HEK293T (cell line): ENCODE measurements at regions not wholly inside any gene's neighbourhood (a gene's known extent, or its start where the extent isn't known, plus 50 kb on each side); places are given as distances from the start of the nearest gene placed in this dataset.
A peak's percentile ranks its signal among the peaks of the same experiment; 100 is the strongest.

Experiments
- CTCF ChIA-PET: fragments of 350-600 bp; formaldehyde crosslinking; extraction: SDS; loops from one replicate; lab custom pipeline; 2021; ENCODE audit warnings: antibody characterized with exemption, inconsistent platforms; lab: Yijun Ruan, JAX
- POLR2A ChIA-PET: fragments of 350-600 bp; formaldehyde crosslinking; extraction: SDS; loops from one replicate; lab custom pipeline; 2020; ENCODE audit warnings: antibody characterized with exemption, inconsistent platforms; lab: Yijun Ruan, JAX
- DNase-seq: peaks from one replicate; pipeline ENCODE4 v3.0.0; 2012; ENCODE audit warnings: mixed read lengths; ENCODE audit errors: extremely low spot score
- ARNT ChIP-seq: fragments of 450-650 bp; IDR thresholded peaks from 2 replicates; pipeline ENCODE4 v1.6.1; 2017; ENCODE audit warnings: mild to moderate bottlenecking
- BHLHE40 ChIP-seq: fragments of 450-650 bp; IDR thresholded peaks from 2 replicates; pipeline ENCODE4 v1.6.1; 2016; ENCODE audit warnings: mild to moderate bottlenecking, moderate library complexity, borderline replicate concordance
- CTBP1 ChIP-seq: fragments of 450-650 bp; IDR thresholded peaks from 2 replicates; pipeline ENCODE4 v1.6.1; 2016; ENCODE audit warnings: borderline replicate concordance
- ELF4 ChIP-seq: fragments of 450-650 bp; IDR thresholded peaks from 2 replicates; pipeline ENCODE4 v1.6.1; 2017; ENCODE audit warnings: antibody characterized with exemption
- FOXA1 ChIP-seq: fragments of 450-650 bp; IDR thresholded peaks from 2 replicates; pipeline ENCODE4 v1.6.1; 2016; ENCODE audit warnings: mild to moderate bottlenecking
- FOXK2 ChIP-seq: fragments of 450-650 bp; IDR thresholded peaks from 2 replicates; pipeline ENCODE4 v1.6.1; 2016; ENCODE audit warnings: mild to moderate bottlenecking
- FOXM1 ChIP-seq: fragments of 450-650 bp; IDR thresholded peaks from 2 replicates; pipeline ENCODE4 v1.6.1; 2017; ENCODE audit warnings: mild to moderate bottlenecking, borderline replicate concordance
- HDGF ChIP-seq: fragments of 450-650 bp; IDR thresholded peaks from 2 replicates; pipeline ENCODE4 v1.6.1; 2017; ENCODE audit warnings: antibody characterized with exemption, borderline replicate concordance
- L3MBTL2 ChIP-seq: fragments of 450-650 bp; conservative IDR thresholded peaks from 2 replicates; pipeline ENCODE4 v1.6.1; 2016; ENCODE audit warnings: mild to moderate bottlenecking
- LEF1 ChIP-seq: fragments of 450-650 bp; IDR thresholded peaks from 2 replicates; pipeline ENCODE4 v1.6.1; 2017; ENCODE audit warnings: mild to moderate bottlenecking, borderline replicate concordance
- NFRKB ChIP-seq: fragments of 450-650 bp; IDR thresholded peaks from 2 replicates; pipeline ENCODE4 v1.6.1; 2016; ENCODE audit warnings: mild to moderate bottlenecking, moderate library complexity
- PKNOX1 ChIP-seq: fragments of 450-650 bp; IDR thresholded peaks from 2 replicates; pipeline ENCODE4 v1.6.1; 2016
- SP1 ChIP-seq: fragments of 450-650 bp; IDR thresholded peaks from 2 replicates; pipeline ENCODE4 v1.6.1; 2017
- SUZ12 ChIP-seq: fragments of 450-650 bp; IDR thresholded peaks from 2 replicates; pipeline ENCODE4 v1.6.1; 2016; ENCODE audit warnings: mild to moderate bottlenecking
- TARDBP ChIP-seq: fragments of 450-650 bp; IDR thresholded peaks from 2 replicates; pipeline ENCODE4 v1.6.1; 2016
- ZNF384 ChIP-seq: fragments of 450-650 bp; IDR thresholded peaks from 2 replicates; pipeline ENCODE4 v1.6.1; 2016

GRCh38 chr2:41973871-41974270 lies 74.0 kb upstream of the PKDCC start:
- no peak for DNase-seq
- TF ChIP-seq BHLHE40 = no peak
- no peak for TF ChIP-seq HDGF
- TF ChIP-seq SUZ12 = no peak
- TF ChIP-seq FOXM1 = no peak
- TF ChIP-seq ZNF384 = no peak
- TF ChIP-seq ELF4 = no peak
- TF ChIP-seq CTBP1 = no peak
- no peak for TF ChIP-seq TARDBP
- no peak for TF ChIP-seq NFRKB
- TF ChIP-seq LEF1 = no peak
- TF ChIP-seq PKNOX1 = no peak
- no peak for TF ChIP-seq ARNT
- no peak for TF ChIP-seq FOXK2
- TF ChIP-seq L3MBTL2 = no peak
- no peak for TF ChIP-seq FOXA1
- POLR2A ChIA-PET = interaction anchor here (0.9 kb wide), 1 partner anchor 10 kb away, joined by 3 read pairs; no protein-coding TSS in a partner anchor
- CTCF ChIA-PET = no interaction called here

GRCh38 chr2:41981417-41981816 lies 66.4 kb upstream of the PKDCC start:
- POLR2A ChIA-PET = interaction anchor here (1.4 kb wide), 1 partner anchor 18 kb away, joined by 5 read pairs; no protein-coding TSS in a partner anchor
- no peak for DNase-seq
- CTCF ChIA-PET = no interaction called here
- TF ChIP-seq FOXA1 = no peak
- TF ChIP-seq TARDBP = no peak
- TF ChIP-seq L3MBTL2 = no peak
- TF ChIP-seq CTBP1 = no peak
- no peak for TF ChIP-seq NFRKB
- TF ChIP-seq ZNF384 = no peak
- TF ChIP-seq HDGF = no peak
- TF ChIP-seq FOXK2 = no peak
- TF ChIP-seq ELF4 = no peak
- TF ChIP-seq FOXM1 = no peak
- TF ChIP-seq SP1 = no peak
- TF ChIP-seq LEF1 = no peak
- no peak for TF ChIP-seq BHLHE40
- TF ChIP-seq SUZ12 = no peak
- no peak for TF ChIP-seq ARNT
- no peak for TF ChIP-seq PKNOX1

GRCh38 chr2:41985573-41986095 lies 62.2 kb upstream of the PKDCC start:
- TF ChIP-seq CTBP1 (no peak), FOXK2 (no peak), HDGF (no peak), ELF4 (no peak), BHLHE40 (no peak), TARDBP (no peak), PKNOX1 (no peak), FOXM1 (no peak)
- CTCF ChIA-PET = no interaction called here
- no peak for DNase-seq
- POLR2A ChIA-PET = no interaction called here

GRCh38 chr2:41989501-41990180 lies 58.2 kb upstream of the PKDCC start:
- TF ChIP-seq PKNOX1 (peak; percentile 98), SP1 (no peak), TARDBP (no peak), ZNF384 (no peak)
- POLR2A ChIA-PET = no interaction called here
- CTCF ChIA-PET = no interaction called here
- DNase-seq = no peak

- CTCF ChIA-PET = no interaction called here
- no peak for TF ChIP-seq FOXA1
- TF ChIP-seq FOXK2 = no peak
- no peak for TF ChIP-seq L3MBTL2
- TF ChIP-seq FOXM1 = no peak
- no peak for TF ChIP-seq LEF1
- no peak for TF ChIP-seq HDGF
- TF ChIP-seq CTBP1 = no peak
- TF ChIP-seq PKNOX1 = no peak
- no peak for TF ChIP-seq TARDBP
- TF ChIP-seq ARNT = no peak
- no peak for TF ChIP-seq BHLHE40
- no peak for TF ChIP-seq ZNF384
- no peak for TF ChIP-seq SUZ12
- POLR2A ChIA-PET = no interaction called here
- DNase-seq = no peak
Measured at GRCh38 chr2:41990245-41990644, 57.6 kb upstream of the PKDCC start.
